CD4-positive, alpha-beta T cell treated with Interleukin-2 at 100 ng/mL for 4 hours (primary cell): ENCODE measurements at regions not wholly inside any gene's neighbourhood (a gene's known extent, or its start where the extent isn't known, plus 50 kb on each side); places are given as distances from the start of the nearest gene placed in this dataset.
A peak's percentile ranks its signal among the peaks of the same experiment; 100 is the strongest.
"Not testable (repeated sequence)": the region's sequence is repeated elsewhere in the genome, so short reads cannot be mapped to it uniquely, and the experiment has no call there.

Source experiments
- DNase-seq: peaks from one replicate; pipeline ENCODE4 v3.0.0-alpha.2; 2020; ENCODE audit warnings: low spot score

DNA sequence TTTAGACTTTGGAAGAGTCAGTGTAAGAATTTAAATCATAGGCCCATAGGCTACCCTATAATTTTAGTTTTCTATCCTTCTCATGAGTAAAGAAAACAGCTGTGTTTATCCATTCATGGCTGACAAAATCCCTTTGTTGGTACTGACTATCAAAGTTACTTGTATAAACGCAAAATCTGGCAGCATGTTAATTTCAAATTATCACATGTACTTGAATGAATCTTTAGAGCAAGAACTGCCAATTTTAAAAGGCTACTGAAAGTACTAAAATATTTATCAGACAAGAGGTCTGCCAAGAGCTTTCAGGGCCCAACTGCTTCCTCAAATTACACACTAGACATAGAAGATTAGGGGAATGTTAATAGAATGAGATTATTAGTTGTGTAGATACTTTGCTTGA, 66.6 kb downstream of the MYL12B start:
- no peak for DNase-seq

DNA sequence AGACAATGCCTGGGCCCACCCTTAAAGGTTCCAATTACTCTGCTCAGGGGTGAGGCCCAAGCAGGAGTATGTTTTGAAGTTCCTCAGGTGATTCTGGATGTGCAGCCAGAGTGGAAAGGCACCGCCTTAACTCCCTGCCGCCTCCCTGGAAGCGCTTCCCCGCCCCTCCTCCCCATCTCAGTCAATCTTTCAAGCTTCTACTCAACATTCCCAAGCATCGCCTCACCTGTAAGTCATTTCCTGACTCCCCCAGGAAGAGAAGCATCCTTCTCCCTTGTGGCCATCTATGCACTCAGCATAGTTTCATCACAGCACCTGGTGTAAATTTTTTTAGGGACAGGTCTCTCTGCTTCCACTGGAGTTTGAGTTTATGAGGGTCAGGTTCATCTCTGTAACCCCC, 67.5 kb downstream of the MYL12B start:
- no peak for DNase-seq

DNA sequence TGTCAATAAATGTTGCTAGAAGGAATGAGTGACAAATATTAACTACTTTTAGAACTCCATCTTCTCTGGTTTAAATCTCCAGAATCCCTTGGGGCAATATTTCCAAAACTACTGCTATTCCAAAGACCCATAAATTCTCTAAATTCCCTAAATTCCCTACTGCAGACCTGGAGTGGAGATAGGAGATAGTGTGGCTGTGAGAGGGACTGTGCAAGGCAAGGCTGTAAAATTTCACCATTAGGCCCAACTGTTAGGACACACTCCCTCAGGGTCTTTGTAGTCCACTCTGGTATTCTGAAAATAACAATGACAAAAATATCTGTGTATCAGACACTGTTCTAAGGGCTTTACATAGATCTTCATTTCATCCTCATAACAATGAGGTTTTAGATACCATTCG, 67.9 kb downstream of the MYL12B start:
- DNase-seq: no peak

DNA sequence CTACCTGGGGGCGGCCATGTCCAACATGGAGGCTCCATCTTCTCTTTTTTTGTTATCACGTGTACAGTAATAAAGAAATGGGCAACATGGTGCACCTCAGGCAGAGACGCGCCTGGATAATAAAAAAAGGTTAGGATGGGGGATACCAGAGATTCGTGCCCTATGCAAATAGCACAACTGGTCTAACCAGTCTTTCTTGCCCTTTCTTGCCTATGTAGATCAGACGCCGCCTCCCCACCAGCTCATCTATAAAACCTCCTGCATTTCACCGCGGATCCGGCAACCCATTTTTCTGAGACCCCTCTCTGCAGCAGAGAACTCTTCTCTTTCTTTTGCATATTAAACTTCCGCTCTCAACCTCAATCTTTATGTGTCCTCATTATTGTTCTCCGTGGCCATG, 68.7 kb downstream of the MYL12B start:
- no peak for DNase-seq

DNA sequence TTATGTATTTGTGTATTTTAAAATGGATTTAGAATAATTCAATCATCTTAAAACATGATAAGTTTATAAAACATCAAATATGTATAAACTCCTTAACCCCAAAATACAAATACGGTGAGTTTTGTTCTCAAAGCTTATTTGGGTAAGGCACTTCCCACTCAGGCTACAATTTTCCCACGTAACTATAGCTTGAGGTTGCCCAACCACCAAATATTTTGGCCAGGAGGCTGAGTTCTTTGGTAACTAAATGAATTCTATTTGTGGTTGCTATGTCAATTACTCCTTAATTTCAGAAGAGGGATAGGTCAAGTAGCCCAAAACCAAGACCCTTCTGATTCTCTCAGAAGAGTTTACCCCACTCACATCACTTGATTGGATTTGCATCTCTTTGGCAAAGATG, 70.4 kb downstream of the MYL12B start:
- DNase-seq: no peak

DNA sequence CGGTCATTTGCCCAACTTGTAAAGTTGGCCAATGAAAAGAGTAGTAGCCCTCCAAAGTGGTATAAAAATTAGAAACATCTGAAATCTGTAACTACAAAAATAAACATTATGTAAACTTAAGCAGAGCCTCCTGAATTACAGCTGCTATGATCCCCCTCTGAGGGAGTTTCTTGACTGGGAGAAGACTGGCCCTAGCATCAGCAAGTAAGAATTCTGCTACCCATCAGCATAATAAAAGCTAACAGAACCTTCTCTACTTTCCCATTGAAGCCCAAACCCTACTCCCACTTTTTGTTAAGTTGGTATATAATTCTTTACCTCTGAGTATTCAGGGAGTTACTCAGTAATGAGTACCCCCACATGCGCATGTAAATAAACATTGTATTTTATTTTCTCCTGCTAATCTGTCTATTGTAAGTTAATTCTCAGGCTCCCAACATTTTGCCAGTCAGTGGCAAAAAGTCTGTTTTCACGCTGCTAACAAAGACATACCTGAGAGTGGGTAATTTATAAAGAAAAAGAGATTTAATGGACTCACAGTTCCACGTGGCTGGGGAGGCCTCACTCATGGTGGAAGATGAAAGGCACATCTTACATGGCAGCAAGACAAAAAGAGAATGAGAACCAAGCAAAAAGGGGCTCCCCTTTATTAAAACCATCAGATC, 71.3 kb downstream of the MYL12B start:
- DNase-seq: no peak

DNA sequence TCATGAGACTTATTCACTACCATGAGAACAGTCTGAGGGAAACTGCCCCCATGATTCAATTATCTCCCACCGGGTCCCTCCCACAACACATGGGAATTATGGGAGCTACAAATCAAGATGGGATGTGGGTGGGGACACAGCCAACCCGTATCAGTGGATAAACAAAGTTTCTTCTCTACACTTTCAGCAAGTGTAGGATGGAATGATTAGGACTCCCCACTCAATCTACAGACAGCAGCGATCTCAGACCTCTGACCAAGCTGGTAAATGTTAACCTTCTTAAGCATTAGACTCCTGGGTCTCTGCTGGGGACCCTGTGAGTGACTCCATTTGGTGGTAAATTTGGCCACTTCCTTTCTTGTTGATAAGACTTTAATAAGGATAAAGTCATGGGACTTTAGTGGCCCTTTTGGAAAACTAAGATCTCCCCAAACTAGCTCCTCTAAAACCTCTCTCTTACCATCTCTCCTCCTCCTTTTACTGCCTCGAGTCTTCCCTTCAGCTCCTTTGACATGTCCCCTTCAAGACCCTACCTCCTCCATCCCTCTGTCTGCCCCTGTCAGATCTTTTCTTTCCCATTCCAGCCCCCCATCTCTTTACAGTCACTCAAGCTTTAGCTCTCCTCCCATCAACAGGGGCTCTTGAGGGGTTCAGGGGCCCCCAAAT, 71.9 kb downstream of the MYL12B start:
- DNase-seq: no peak

DNA sequence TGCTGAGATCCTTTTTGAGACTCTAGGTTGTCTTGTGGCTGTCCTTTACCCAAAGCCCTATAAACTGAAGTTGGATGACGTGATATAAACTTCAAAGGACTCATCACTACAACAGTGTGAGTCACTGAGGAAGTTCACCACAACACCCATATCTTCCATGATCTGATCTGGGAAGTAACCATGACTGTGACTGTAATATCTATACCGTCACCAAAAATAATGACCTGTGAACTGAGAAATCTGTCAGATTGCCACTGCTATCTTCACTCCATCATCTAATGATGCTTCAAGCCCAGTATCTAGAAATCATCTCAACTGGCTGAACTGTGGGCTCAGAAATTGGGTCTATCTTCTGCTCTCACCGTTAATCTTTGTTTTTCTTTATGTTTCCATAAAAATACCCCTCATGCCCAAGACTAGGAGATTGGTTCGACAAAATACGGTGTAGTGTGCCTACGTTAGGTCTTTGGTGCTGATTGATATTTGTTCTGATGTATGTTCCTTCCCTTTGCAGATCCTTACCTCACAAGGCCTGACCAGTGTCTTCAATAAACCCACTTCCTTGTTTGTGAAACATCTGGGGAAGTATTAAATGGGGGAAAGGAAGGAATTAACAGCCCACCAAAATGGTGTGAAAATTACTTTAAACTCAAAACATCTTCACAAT, 78.2 kb downstream of the MYL12B start:
- DNase-seq: peak; percentile 16

DNA sequence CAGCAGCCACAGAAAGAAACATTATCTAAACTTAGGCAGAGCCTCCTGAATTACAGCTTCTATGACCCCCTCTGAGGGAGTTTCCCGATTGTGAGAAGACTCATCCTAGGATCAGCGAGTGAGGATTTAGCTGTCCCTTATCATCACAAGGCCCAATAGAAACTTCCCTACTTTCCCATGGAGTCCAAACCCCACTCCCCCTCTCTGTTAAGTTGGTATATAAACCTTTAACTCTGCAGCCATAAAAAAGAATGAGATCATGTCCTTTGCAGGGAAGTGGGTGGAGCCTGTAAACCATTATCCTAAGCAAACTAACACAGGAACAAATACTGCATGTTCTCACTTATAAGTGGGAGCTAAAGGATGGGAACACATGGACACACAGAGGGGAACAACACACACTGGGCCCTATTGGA, 78.8 kb downstream of the MYL12B start:
- no peak for DNase-seq

DNA sequence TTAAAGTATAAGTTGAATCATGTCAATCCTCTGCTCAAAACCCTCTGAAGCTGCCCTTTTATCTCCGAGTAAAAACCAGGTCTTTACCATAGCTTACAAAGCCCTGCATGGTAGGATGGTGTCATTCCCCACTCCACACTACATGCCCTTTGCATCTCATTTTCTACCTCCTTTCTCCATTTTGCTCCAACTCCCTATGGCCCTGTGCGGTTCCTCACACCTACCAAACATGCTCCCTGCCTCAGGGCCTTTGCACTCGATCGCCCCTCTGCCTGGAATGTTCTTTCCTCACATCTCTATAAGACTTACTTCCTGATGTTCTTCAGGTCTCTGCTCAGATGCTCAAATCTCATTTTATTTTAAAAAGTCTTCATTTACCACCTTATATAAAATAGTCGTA, 80.7 kb downstream of the MYL12B start:
- no peak for DNase-seq

DNA sequence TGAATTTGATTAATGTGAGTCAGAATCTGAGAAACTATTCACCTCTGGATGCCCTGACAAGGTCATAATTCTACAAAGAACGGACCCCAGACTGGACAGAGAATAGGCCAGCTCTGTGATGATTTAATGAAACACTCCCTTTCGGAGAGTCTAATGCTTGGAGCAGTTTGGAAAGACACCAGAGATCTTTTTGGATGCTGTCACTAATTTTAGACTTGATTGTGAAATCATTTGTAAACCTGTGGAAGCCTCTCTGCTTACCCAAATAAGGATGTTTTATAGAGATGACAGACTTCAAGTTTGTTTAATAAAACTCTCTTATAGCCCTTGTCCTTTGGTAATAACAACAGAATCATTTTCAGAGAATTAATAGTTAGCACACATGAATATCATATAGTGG, 83.5 kb downstream of the MYL12B start:
- DNase-seq: no peak

DNA sequence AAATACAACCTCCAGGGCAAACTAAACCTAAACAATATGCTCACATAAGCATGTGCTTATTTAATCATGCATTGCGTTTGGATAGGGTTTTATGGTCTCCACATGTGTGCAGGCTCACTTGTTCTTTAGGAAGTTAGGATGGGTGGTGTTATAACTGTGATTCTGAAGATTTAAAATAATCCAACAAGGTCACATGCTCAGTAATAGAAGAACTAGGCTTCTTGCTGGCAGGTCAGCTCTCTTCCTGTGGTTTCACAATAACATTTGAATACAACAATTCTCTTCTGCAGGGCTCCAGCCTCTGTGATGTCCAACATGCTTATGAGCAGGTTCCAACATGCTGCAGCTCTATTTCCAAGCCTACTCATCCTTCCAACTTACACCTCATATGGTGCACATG, 84.0 kb downstream of the MYL12B start:
- DNase-seq: no peak

DNA sequence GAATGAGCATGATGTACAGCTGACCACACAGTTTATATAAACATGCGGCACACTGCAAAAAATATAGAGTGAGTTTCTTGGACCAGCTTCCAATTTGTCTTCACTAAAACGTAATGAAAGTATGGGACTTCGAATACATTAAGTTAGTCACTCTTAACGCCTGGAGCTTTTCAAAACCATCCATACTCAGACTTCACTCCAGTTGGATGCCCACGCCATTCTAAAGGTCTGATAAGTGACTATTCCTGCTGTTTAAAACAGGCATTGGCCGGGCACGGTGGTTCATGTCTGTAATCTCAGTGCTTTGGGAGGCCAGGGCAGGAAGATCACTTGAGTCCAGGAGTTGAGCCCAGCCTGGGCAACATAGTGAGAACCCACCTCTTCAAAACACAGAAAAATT, 84.6 kb downstream of the MYL12B start:
- no peak for DNase-seq

DNA sequence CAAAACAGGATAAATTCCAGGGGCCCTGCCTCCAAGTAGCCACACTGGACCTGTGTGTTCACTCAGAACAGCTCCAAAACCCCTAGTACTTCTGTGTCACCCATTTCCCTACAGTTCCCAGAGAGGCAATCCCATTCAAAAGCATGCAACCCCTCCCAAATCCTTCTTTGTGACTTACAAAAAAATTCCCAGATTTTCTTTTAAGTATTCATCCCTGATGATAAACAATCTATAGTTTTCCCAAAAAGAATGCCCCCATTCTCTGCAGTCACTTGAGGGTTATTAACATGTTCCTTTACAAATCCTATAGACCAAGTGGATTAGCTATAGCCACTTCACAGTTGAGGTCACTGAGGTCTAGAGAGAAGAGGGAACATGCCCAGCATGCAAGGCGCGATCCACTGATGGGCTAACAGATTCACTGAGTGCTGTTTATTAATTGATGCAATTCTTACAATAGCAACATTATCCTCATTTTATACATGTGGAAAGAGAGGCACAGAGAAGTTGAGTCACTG, 85.4 kb downstream of the MYL12B start:
- no peak for DNase-seq

DNA sequence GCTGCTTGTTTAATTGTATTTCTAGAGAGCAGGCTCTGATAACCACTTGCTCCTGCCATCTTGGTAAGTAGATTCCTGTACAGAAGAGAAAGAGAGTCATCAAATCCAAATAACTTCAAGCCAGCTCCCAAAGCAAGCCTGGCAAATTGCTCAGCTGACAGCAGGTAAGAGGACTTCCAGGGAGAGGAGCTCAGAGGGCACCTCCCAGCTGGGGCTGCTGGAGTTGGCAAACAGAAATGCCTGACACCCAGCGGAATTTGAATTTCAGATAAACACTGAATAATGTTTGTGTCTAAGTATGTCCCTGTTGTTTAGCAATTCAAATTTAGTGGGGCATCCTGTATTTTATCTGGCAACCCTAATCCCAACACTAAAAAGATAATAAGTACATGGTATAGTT, 86.2 kb downstream of the MYL12B start:
- DNase-seq: no peak

DNA sequence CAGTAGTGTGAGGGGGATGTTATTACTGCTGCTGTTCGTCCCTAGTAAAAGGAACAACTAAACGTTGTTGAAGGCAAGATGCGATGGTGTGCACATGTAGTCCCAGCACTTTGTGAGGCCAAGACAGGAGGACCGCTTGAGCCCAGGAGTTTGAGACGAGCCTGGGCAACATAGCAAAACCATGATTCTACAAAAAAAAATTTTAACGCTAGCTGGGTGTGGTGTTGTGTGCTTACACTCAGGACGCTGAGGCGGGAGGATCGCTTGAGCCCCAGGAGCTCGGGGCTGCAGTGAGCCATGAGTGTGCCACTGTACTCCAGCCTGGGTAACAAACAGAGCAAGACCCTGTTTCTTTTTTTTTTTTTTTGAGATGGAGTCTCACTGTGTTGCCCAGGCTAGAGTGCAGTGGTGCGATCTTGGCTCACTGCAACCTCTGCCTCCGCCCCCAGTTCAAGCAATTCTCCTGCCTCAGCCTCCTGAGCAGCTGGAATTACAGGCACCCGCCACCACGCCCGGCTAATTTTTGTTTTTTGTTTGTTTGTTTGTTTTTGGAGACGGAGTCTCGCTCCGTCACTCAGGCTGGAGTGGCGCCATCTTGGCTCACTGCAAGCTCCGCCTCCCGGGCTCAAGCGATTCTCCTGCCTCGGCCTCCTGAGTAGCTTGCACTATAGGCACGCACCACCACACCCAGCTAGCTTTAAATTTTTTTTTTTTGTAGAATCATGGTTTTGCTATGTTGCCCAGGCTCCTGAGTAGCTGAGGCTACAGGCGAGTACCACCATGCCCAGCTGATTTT, 87.3 kb downstream of the MYL12B start:
- DNase-seq: not testable (repeated sequence)

DNA sequence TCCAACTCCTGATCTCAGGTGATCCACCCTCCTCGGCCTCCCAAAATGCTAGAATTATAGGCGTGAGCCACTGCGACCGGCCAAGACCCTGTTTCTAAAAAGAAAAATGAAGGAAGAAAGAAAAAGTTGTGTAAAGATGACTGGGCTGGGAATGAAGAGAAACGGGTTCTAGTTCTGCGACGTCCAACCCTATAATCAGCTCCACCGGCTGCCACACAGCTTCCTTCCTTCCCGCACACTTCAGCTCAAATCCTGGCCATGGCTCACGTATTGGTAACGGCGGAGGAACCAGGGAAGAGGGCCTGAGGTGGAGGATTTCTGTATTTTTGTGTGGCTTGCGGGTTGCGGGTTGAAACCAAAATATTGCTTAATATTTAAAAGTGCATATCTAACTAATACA, 88.1 kb downstream of the MYL12B start:
- no peak for DNase-seq

DNA sequence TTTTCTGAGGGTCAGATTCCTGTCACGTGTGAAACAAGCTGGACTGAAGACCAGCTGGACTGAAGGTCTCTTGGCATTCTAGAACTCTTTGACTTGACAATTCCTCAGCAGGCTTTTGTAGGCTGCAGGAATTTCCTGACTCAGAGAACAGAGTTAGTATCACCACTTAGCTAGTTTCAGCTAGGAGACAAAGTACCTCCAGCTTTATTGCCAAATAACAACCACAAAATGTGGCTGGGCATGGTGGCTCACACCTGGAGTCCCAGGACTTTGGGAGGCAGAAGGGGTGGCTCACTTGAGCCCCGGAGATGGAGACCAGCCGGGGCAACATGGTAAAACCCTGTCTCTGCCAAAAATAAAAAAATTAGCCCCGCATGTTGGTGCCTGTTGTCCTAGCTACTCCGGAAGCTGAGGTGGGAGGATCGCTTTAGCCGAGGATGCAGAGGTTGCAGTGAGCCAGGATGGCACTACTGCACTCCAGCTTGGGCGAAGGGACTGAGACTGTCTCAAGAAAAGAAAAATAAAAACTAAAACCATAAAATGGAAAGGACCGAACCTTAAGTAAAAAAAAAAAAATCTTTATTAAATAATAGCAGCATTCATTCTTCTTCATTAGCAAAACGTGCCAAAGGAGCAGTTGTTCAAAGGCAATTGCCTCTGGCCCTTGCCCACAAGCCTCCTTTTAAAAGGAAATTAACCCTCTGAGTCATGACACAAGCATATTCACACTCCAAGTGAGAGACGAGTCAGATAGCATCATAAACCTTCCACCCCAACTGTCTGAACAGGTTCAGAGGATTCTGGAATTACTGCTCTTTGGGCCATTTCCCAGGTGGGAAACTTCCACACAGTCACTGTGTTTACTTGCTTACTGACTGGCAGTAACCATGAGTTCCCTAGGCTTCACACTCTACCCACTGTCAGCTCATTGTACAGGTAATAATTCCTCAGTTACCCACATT, 88.9 kb downstream of the MYL12B start:
- no peak for DNase-seq

DNA sequence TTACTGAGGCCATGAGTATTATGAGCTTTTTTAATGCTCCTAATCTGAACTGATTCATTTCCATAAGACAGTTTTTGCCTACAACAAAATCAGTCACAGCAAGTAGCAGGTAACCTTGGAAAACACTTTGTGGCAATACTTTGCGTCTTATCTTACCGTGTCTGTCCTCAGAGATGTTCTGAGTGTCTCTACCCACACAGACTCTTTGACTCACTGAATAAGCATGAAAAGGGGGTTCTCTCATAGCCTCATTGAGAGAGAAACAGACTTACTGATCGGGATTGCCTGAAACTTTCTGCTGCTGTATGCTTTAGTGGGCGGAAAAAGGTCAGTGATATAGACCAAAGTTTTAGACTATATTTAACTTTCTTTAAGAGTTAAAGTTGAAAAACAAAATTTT, 92.6 kb downstream of the MYL12B start:
- no peak for DNase-seq

DNA sequence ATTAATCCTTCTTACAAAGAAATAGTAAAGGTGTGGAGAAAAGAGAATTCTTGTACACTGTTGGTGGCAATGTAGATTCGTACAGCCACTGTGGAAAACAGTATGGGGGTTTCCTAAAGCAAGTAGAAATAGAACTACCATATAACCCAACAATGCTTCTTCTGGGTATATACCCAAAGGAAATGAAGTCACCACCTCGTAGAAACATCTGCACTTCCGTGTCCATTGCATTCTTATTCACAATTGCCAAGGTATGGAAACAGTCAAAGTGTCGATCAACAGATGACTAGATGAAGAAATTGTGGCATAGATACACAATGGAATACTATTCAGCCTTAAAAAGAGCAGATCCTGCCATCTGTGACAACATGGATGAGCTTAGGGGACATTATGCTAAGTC, 93.4 kb upstream of the TGIF1 start:
- DNase-seq: peak; percentile 18

DNA sequence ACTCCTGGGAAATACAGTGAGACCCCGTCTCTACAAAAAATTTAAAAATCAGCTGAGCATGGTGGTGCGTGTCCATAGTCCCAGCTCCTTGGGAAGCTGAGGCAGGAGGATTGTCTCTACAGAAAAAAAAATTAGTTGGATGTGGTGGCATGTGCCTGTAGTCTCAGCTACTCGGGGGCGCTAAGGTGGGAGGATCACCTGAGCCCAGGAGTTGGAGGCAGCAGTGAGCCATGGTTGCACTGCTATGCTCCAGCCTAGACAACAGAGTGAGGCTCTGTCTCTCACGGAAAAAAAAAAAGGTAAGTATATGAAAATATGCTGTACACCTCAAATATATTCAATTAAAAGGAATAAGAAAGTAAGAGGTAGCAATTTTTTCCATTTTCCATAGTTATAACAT, 92.5 kb upstream of the TGIF1 start:
- no peak for DNase-seq
